ENCODE measurements at regions not wholly inside any gene's neighbourhood (a gene's known extent, or its start where the extent isn't known, plus 50 kb on each side); places are given as distances from the start of the nearest gene placed in this dataset.

- Histone ChIP-seq H3K4me1 (ENCODE audit: insufficient read depth, low read length) (no peaks in the 10 kb centered on the region), H3K4me3 (replicated peaks in 1 of 3; ENCODE audit: insufficient read depth in 1 of 3, low read depth in 2 of 3, low read length in 3 of 3) (no peak overlapping the region), H3K27ac (ENCODE audit: extremely low read length, insufficient read depth, low read length) (no peak overlapping the region), H3K36me3 (replicated peaks in 1 of 2; ENCODE audit: control insufficient read depth in 1 of 2, insufficient read depth in 2 of 2, low read length in 2 of 2) (no peaks in the 10 kb centered on the region), H3K9ac (ENCODE audit: insufficient read depth, low read depth, low read length) (no peak overlapping the region), H3K79me2 (ENCODE audit: insufficient read depth, low read length) (no peaks in the 10 kb centered on the region), H3K4me2 (ENCODE audit: low read depth, low read length) (no peak overlapping the region), H4K20me1 (ENCODE audit: insufficient read depth, low read length) (no peaks in the 10 kb centered on the region), H3K9me3 (ENCODE audit: low read length) (no peaks in the 10 kb centered on the region), H2AFZ (ENCODE audit: low read length) (no peak overlapping the region), H3K27me3 (ENCODE audit: control insufficient read depth in 1 of 2, insufficient read depth in 2 of 2, low read length in 2 of 2) (no peaks in the 10 kb centered on the region)
- BruUV-seq (replicated peaks) = no TSS peak
- 5% methylated on average over 4 of the region's 4 CpGs for WGBS (ENCODE audit: low lambda C conversion rate)
- no peak for DNase-seq (ENCODE audit: low spot score)
- in situ Hi-C loops (cut with HindIII; ENCODE audit: extremely low pct_ligation_motif_present, low pct_unique_long_range_greater_than_20kb) = no loop called here
- intact Hi-C loops (cut with micrococcal nuclease; ENCODE audit: unreplicated experiment) = no loop called here
- ChIA-PET CTCF (ENCODE audit: low intra/inter-chr PET ratio, low total read pairs) (no interaction called here), POLR2A (no interaction called here)
- TF ChIP-seq NR1H2 (CRISPR knock-in tag; IDR thresholded peaks at IDR 0.05; ENCODE audit: borderline replicate concordance, low read depth) (no peak), RCOR2 (CRISPR knock-in tag; IDR thresholded peaks at IDR 0.05) (no peak), TRIM22 (IDR thresholded peaks at IDR 0.05) (no peak), GABPB1 (CRISPR knock-in tag; IDR thresholded peaks at IDR 0.05) (no peak), ZNF605 (CRISPR knock-in tag; IDR thresholded peaks at IDR 0.05) (no peak), HNRNPLL (IDR thresholded peaks at IDR 0.05; ENCODE audit: low read depth, low read length, poor library complexity, severe bottlenecking) (no peak), ATRX (CRISPR knock-in tag; IDR thresholded peaks at IDR 0.05; ENCODE audit: borderline replicate concordance) (no peak), IRF2 (CRISPR knock-in tag; IDR thresholded peaks at IDR 0.05) (no peak), ZNF224 (CRISPR knock-in tag; IDR thresholded peaks at IDR 0.05) (no peak), ZMYM4 (CRISPR knock-in tag; IDR thresholded peaks at IDR 0.05) (no peak), ZNF468 (CRISPR knock-in tag; IDR thresholded peaks at IDR 0.05) (no peak), ZNF253 (CRISPR knock-in tag; IDR thresholded peaks at IDR 0.05; ENCODE audit: borderline replicate concordance) (no peak), REXO4 (CRISPR knock-in tag; IDR thresholded peaks at IDR 0.05; ENCODE audit: borderline replicate concordance) (no peak), MED8 (CRISPR knock-in tag; IDR thresholded peaks at IDR 0.05; ENCODE audit: insufficient replicate concordance) (no peak), FOSL1 (CRISPR knock-in tag; IDR thresholded peaks at IDR 0.05; ENCODE audit: borderline replicate concordance) (no peak), ZNF263 (CRISPR knock-in tag; IDR thresholded peaks at IDR 0.05) (no peak), TCF7L2 (IDR thresholded peaks at IDR 0.05; ENCODE audit: low read depth, low read length) (no peak), KLF11 (CRISPR knock-in tag; IDR thresholded peaks at IDR 0.05) (no peak), ZNF430 (CRISPR knock-in tag; IDR thresholded peaks at IDR 0.05) (no peak), SNAI1 (CRISPR knock-in tag; IDR thresholded peaks at IDR 0.05; ENCODE audit: borderline replicate concordance) (no peak)
- FAIRE-seq = no peak
- no peak for ATAC-seq
These were observed 202.0 kb upstream of the SLC14A2 start for GRCh38 chr18:45413180-45413836.
